GM12878 (cell line): ENCODE measurements at regions not wholly inside any gene's neighbourhood (a gene's known extent, or its start where the extent isn't known, plus 50 kb on each side); places are given as distances from the start of the nearest gene placed in this dataset.

Source experiments
- ATAC-seq: fragments of 200-7000 bp; cut with Tn5 transposase; 3 replicates; pipeline ENCODE4 v1.9.1; 2020; ENCODE audit warnings: mild to moderate bottlenecking, moderate library complexity
- BruUV-seq: library from RNA; stranded (reverse); fragments of 400-500 nt; replicated peaks from 2 replicates; lab custom pipeline; 2021; lab: Mats Ljungman, UMichigan
- CTCF ChIA-PET: fragments of 300-600 bp; sonication (Branson Sonifier 250); formaldehyde crosslinking; extraction: SDS; loops from one replicate; lab custom pipeline; 2021; ENCODE audit warnings: inconsistent platforms; lab: Yijun Ruan, JAX
- POLR2A ChIA-PET: fragments of 350-600 bp; formaldehyde crosslinking; extraction: SDS; loops from one replicate; lab custom pipeline; 2021; ENCODE audit warnings: inconsistent platforms; lab: Charles Lee
- RAD21 ChIA-PET: fragments of 300-600 bp; sonication (Branson Sonifier 250); formaldehyde crosslinking; loops from one replicate; lab custom pipeline; 2023; ENCODE audit warnings: antibody characterized with exemption; ENCODE audit not compliant: unreplicated experiment; lab: Charles Lee
- SMC1A ChIA-PET: fragments of 300-600 bp; sonication (Branson Sonifier 250); formaldehyde crosslinking; loops from one replicate; lab custom pipeline; 2023; ENCODE audit not compliant: unreplicated experiment, uncharacterized antibody; lab: Charles Lee
- DNase-seq: peaks from one replicate; pipeline ENCODE4 v3.0.0-alpha.2; 2011; ENCODE audit warnings: low read depth, low spot score
- FAIRE-seq: peaks from 3 replicates; lab custom pipeline; 2011; peaks lifted over from hg19 to GRCh38; lab: Jason Lieb, UNC
- H2AFZ ChIP-seq: 2 replicates; pipeline ENCODE4 v1.6.0; 2011; ENCODE audit warnings: low read depth, low read length, control low read depth; ENCODE audit not compliant: control insufficient read depth
- H3K27ac ChIP-seq: 2 replicates; pipeline ENCODE4 v1.5.1; 2011; ENCODE audit warnings: control low read depth; ENCODE audit not compliant: control insufficient read depth, insufficient read depth
- H3K27me3 ChIP-seq, 2 experiments: replicated peaks in 1 of 2; 2 replicates each; pipeline versions ENCODE4 v1.6.0 to v1.6.1; 2011; ENCODE audit warnings: low read length in 1 of 2; ENCODE audit not compliant: control insufficient read depth in 2 of 2, insufficient read depth in 2 of 2
- H3K36me3 ChIP-seq, 2 experiments: 2 replicates each; pipeline ENCODE4 v1.5.1; 2011; ENCODE audit warnings: low read length in 1 of 2; ENCODE audit not compliant: control insufficient read depth in 2 of 2, insufficient read depth in 2 of 2
- H3K4me1 ChIP-seq: 2 replicates; pipeline ENCODE4 v1.6.1; 2011; ENCODE audit warnings: mild to moderate bottlenecking, low read length, moderate library complexity, mixed read lengths; ENCODE audit not compliant: control insufficient read depth, insufficient read depth
- H3K4me2 ChIP-seq: 2 replicates; pipeline ENCODE4 v1.6.0; 2011; ENCODE audit warnings: control low read depth; ENCODE audit not compliant: control insufficient read depth, insufficient read depth
- H3K4me3 ChIP-seq: fragments of 200-600 bp; sonication (generic); 2 replicates; pipeline ENCODE4 v1.5.1; 2016
- H3K79me2 ChIP-seq: 2 replicates; pipeline ENCODE4 v1.6.0; 2011; ENCODE audit warnings: low read length; ENCODE audit not compliant: control insufficient read depth, insufficient read depth
- H3K9ac ChIP-seq: 2 replicates; pipeline ENCODE4 v1.8.0; 2011; ENCODE audit warnings: low read length, control low read depth, mixed read lengths; ENCODE audit not compliant: control insufficient read depth, insufficient read depth
- H3K9me3 ChIP-seq: replicated peaks from 3 replicates; pipeline ENCODE4 v1.5.1; 2011; ENCODE audit warnings: mild to moderate bottlenecking, low read length; ENCODE audit not compliant: control insufficient read depth, insufficient read depth
- H4K20me1 ChIP-seq: 2 replicates; pipeline ENCODE4 v1.6.0; 2011; ENCODE audit not compliant: control insufficient read depth, insufficient read depth
- BCL3 ChIP-seq: IDR thresholded peaks from 2 replicates; pipeline ENCODE4 v1.6.1; 2011; ENCODE audit warnings: borderline replicate concordance, low read depth, mild to moderate bottlenecking, moderate library complexity, low read length; ENCODE audit not compliant: insufficient read depth, poor library complexity, severe bottlenecking
- BHLHE40 ChIP-seq, 2 experiments: fragments of 450-650 bp in 1 of 2; IDR thresholded peaks; 2 replicates each; pipeline ENCODE4 v1.6.1; 2011 to 2017; ENCODE audit warnings: low read depth in 2 of 2, borderline replicate concordance in 1 of 2, improper control_type of control experiment in 1 of 2, low read length in 1 of 2, mild to moderate bottlenecking in 1 of 2
- CREB1 ChIP-seq: IDR thresholded peaks from 2 replicates; pipeline ENCODE4 v1.6.1; 2012; ENCODE audit warnings: low read depth, mild to moderate bottlenecking, inconsistent platforms
- ESRRA ChIP-seq: IDR thresholded peaks from 2 replicates; pipeline ENCODE4 v1.6.1; 2012; ENCODE audit warnings: mild to moderate bottlenecking, low read length, improper control_type of control experiment
- GATAD2B ChIP-seq: fragments of 450-650 bp; conservative IDR thresholded peaks from 2 replicates; pipeline ENCODE4 v1.6.1; 2017; ENCODE audit warnings: low read depth, mild to moderate bottlenecking, moderate library complexity
- HDAC6 ChIP-seq: fragments of 200-600 bp; sonication (generic); IDR thresholded peaks from one replicate; pipeline ENCODE4 v1.8.0; 2017; ENCODE audit warnings: antibody characterized with exemption; ENCODE audit not compliant: unreplicated experiment
- NRF1 ChIP-seq: conservative IDR thresholded peaks from 2 replicates; pipeline ENCODE4 v1.6.1; 2011; ENCODE audit warnings: mild to moderate bottlenecking, low read depth, low read length, improper control_type of control experiment
- SREBF2 ChIP-seq: IDR thresholded peaks from 2 replicates; pipeline ENCODE4 v1.6.1; 2012; ENCODE audit warnings: mild to moderate bottlenecking, low read length
- SRF ChIP-seq, 2 experiments: IDR thresholded peaks; 2 replicates each; pipeline ENCODE4 v1.6.1; 2011; ENCODE audit warnings: low read depth in 2 of 2, low read length in 2 of 2, mild to moderate bottlenecking in 1 of 2, moderate library complexity in 1 of 2
- SUZ12 ChIP-seq: fragments of 200-600 bp; sonication (generic); IDR thresholded peaks from one replicate; pipeline ENCODE4 v1.6.1; 2018; ENCODE audit warnings: antibody characterized with exemption, mild to moderate bottlenecking; ENCODE audit not compliant: unreplicated experiment
- ZSCAN29 ChIP-seq: fragments of 450-650 bp; IDR thresholded peaks from 2 replicates; pipeline ENCODE4 v1.6.1; 2017; ENCODE audit warnings: mild to moderate bottlenecking, moderate library complexity
- WGBS: methylation state at CpG from one replicate; pipeline ENCODE4 v1.1.6; 2016; ENCODE audit warnings: low lambda C conversion rate; ENCODE audit not compliant: insufficient replicate concordance, insufficient coverage; ENCODE audit errors: missing lambda C conversion rate; 5-methylcytosine and 5-hydroxymethylcytosine counted together
- in situ Hi-C: fragments of 300-500 bp; cut with MboI; formaldehyde crosslinking; loops from 9 replicates; pipeline ENCODE4 v1.14.3; 2018; ENCODE audit warnings: mixed read lengths
- intact Hi-C: fragments of 100-400 bp; cut with micrococcal nuclease; formaldehyde crosslinking; loops from one replicate; pipeline ENCODE4 v1.14.2; 2022; ENCODE audit not compliant: unreplicated experiment
- TF ChIP-seq, protein P1 (sequence below): fragments of 450-650 bp; IDR thresholded peaks from 2 replicates; pipeline ENCODE4 v1.6.1; 2016; ENCODE audit warnings: mild to moderate bottlenecking, moderate library complexity, borderline replicate concordance
- TF ChIP-seq, protein P2 (sequence below): IDR thresholded peaks from 2 replicates; pipeline ENCODE4 v1.6.1; 2012; ENCODE audit warnings: low read length, inconsistent platforms
- TF ChIP-seq, protein P3 (sequence below): fragments of 150-350 bp; IDR thresholded peaks from 2 replicates; pipeline ENCODE4 v1.6.1; 2016; ENCODE audit warnings: low read depth, low read length

GRCh38 chr1:187853505-187853904 is 1024.8 kb downstream of the PLA2G4A start:
- POLR2A ChIA-PET = no interaction called here
- no peaks in the 10 kb centered on the region for H3K79me2 ChIP-seq
- H3K27ac ChIP-seq = no peak overlapping the region
- no peaks in the 10 kb centered on the region for H4K20me1 ChIP-seq
- no peak overlapping the region for H3K4me2 ChIP-seq
- BruUV-seq = no TSS peak
- no peak overlapping the region for H3K4me3 ChIP-seq
- H3K27me3 ChIP-seq = no peaks in the 10 kb centered on the region
- H3K4me1 ChIP-seq = no peaks in the 10 kb centered on the region
- FAIRE-seq (no peak), ATAC-seq (no peak), DNase-seq (no peak)
- H3K9ac ChIP-seq = no peak overlapping the region
- RAD21 ChIA-PET = no interaction called here
- intact Hi-C loops = no loop called here
- CTCF ChIA-PET = no interaction called here
- in situ Hi-C loops = no loop called here
- H2AFZ ChIP-seq = no peak overlapping the region
- WGBS = 67% methylated on average over 2 of the region's 2 CpGs
- H3K36me3 ChIP-seq = no peaks in the 10 kb centered on the region
- SMC1A ChIA-PET = interaction anchor here (1.5 kb wide), 1 partner anchor 44 kb away, joined by 4 read pairs; no protein-coding TSS in a partner anchor
- no peaks in the 10 kb centered on the region for H3K9me3 ChIP-seq
- no peak for TF ChIP-seq BCL3
- TF ChIP-seq ZSCAN29 = no peak
- TF ChIP-seq SUZ12 = no peak
- TF ChIP-seq, protein P1, sequence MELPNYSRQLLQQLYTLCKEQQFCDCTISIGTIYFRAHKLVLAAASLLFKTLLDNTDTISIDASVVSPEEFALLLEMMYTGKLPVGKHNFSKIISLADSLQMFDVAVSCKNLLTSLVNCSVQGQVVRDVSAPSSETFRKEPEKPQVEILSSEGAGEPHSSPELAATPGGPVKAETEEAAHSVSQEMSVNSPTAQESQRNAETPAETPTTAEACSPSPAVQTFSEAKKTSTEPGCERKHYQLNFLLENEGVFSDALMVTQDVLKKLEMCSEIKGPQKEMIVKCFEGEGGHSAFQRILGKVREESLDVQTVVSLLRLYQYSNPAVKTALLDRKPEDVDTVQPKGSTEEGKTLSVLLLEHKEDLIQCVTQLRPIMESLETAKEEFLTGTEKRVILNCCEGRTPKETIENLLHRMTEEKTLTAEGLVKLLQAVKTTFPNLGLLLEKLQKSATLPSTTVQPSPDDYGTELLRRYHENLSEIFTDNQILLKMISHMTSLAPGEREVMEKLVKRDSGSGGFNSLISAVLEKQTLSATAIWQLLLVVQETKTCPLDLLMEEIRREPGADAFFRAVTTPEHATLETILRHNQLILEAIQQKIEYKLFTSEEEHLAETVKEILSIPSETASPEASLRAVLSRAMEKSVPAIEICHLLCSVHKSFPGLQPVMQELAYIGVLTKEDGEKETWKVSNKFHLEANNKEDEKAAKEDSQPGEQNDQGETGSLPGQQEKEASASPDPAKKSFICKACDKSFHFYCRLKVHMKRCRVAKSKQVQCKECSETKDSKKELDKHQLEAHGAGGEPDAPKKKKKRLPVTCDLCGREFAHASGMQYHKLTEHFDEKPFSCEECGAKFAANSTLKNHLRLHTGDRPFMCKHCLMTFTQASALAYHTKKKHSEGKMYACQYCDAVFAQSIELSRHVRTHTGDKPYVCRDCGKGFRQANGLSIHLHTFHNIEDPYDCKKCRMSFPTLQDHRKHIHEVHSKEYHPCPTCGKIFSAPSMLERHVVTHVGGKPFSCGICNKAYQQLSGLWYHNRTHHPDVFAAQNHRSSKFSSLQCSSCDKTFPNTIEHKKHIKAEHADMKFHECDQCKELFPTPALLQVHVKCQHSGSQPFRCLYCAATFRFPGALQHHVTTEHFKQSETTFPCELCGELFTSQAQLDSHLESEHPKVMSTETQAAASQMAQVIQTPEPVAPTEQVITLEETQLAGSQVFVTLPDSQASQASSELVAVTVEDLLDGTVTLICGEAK = no peak
- TF ChIP-seq SRF (IDR thresholded peaks at IDR 0.05; ENCODE audit: low read depth in 2 of 2, low read length in 2 of 2) = no peak
- TF ChIP-seq, protein P2, sequence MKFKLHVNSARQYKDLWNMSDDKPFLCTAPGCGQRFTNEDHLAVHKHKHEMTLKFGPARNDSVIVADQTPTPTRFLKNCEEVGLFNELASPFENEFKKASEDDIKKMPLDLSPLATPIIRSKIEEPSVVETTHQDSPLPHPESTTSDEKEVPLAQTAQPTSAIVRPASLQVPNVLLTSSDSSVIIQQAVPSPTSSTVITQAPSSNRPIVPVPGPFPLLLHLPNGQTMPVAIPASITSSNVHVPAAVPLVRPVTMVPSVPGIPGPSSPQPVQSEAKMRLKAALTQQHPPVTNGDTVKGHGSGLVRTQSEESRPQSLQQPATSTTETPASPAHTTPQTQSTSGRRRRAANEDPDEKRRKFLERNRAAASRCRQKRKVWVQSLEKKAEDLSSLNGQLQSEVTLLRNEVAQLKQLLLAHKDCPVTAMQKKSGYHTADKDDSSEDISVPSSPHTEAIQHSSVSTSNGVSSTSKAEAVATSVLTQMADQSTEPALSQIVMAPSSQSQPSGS = no peak
- TF ChIP-seq, protein P3, sequence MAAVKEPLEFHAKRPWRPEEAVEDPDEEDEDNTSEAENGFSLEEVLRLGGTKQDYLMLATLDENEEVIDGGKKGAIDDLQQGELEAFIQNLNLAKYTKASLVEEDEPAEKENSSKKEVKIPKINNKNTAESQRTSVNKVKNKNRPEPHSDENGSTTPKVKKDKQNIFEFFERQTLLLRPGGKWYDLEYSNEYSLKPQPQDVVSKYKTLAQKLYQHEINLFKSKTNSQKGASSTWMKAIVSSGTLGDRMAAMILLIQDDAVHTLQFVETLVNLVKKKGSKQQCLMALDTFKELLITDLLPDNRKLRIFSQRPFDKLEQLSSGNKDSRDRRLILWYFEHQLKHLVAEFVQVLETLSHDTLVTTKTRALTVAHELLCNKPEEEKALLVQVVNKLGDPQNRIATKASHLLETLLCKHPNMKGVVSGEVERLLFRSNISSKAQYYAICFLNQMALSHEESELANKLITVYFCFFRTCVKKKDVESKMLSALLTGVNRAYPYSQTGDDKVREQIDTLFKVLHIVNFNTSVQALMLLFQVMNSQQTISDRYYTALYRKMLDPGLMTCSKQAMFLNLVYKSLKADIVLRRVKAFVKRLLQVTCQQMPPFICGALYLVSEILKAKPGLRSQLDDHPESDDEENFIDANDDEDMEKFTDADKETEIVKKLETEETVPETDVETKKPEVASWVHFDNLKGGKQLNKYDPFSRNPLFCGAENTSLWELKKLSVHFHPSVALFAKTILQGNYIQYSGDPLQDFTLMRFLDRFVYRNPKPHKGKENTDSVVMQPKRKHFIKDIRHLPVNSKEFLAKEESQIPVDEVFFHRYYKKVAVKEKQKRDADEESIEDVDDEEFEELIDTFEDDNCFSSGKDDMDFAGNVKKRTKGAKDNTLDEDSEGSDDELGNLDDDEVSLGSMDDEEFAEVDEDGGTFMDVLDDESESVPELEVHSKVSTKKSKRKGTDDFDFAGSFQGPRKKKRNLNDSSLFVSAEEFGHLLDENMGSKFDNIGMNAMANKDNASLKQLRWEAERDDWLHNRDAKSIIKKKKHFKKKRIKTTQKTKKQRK = no peak
- TF ChIP-seq CREB1 = no peak
- no peak for TF ChIP-seq NRF1
- no peak for TF ChIP-seq ESRRA
- no peak for TF ChIP-seq SREBF2
- no peak for TF ChIP-seq HDAC6
- no peak for TF ChIP-seq BHLHE40 (IDR thresholded peaks at IDR 0.05; ENCODE audit: borderline replicate concordance in 1 of 2, low read depth in 2 of 2, low read length in 1 of 2)
- TF ChIP-seq GATAD2B = no peak
